ENCODE measurements at regions not wholly inside any gene's neighbourhood (a gene's known extent, or its start where the extent isn't known, plus 50 kb on each side); places are given as distances from the start of the nearest gene placed in this dataset.
A peak's percentile ranks its signal among the peaks of the same experiment; 100 is the strongest.

GRCh38 chrX:100120956-100121355 lies 289.1 kb downstream of the PCDH19 start:
- Histone ChIP-seq H3K14ac (ENCODE audit: low read length in 2 of 2) (no peak overlapping the region), H2BK12ac (ENCODE audit: low read length in 2 of 2) (no peak overlapping the region), H3K27ac (ENCODE audit: low read length, poor library complexity, severe bottlenecking) (no peak overlapping the region), H2BK5ac (ENCODE audit: low read depth, low read length, poor library complexity, severe bottlenecking) (no peak overlapping the region), H3K9ac (ENCODE audit: low read length) (no peak overlapping the region), H4K8ac (ENCODE audit: low read length) (no peak overlapping the region), H3K36me3 (ENCODE audit: control insufficient read depth in 1 of 2, insufficient read depth in 2 of 2, low read depth in 1 of 2, low read length in 2 of 2) (no peaks in the 10 kb centered on the region), H3K4me3 (ENCODE audit: insufficient read depth in 1 of 2, low read depth in 1 of 2, low read length in 2 of 2) (no peak overlapping the region), H3K4me2 (ENCODE audit: low read length, poor library complexity, severe bottlenecking) (no peak overlapping the region), H3K4ac (ENCODE audit: low read depth in 1 of 2, low read length in 2 of 2) (no peak overlapping the region), H2AFZ (ENCODE audit: low read depth, low read length) (no peak overlapping the region), H3K18ac (ENCODE audit: low read depth in 1 of 2, low read length in 2 of 2) (no peak overlapping the region), H4K91ac (ENCODE audit: low read length) (no peak overlapping the region), H2BK120ac (ENCODE audit: low read depth, low read length) (no peak overlapping the region), H3K27me3 (ENCODE audit: control insufficient read depth in 1 of 2, insufficient read depth in 1 of 2, low read length in 2 of 2) (peaks cover 0 to 16% of the 10 kb centered on the region in 2 experiments), H3K79me1 (replicated peaks; ENCODE audit: low read length, poor library complexity, severe bottlenecking) (no peaks in the 10 kb centered on the region), H3K23ac (ENCODE audit: low read length in 2 of 2) (no peak overlapping the region), H2BK15ac (ENCODE audit: low read depth, poor library complexity, severe bottlenecking) (no peak overlapping the region), H3K9me3 (ENCODE audit: control insufficient read depth, low read length) (no peaks in the 10 kb centered on the region), H3K4me1 (ENCODE audit: control insufficient read depth, insufficient read depth, low read depth, low read length) (no peaks in the 10 kb centered on the region), H2AK5ac (ENCODE audit: low read length, severe bottlenecking) (no peak overlapping the region)
- DNase-seq, result no peak
- 17% methylated on average over 1 of the region's 1 CpG for whole genome bisulfite sequencing

- Histone ChIP-seq H3K14ac (ENCODE audit: low read length in 2 of 2) (no peak overlapping the region), H3K9ac (ENCODE audit: low read length) (no peak overlapping the region), H3K36me3 (ENCODE audit: control insufficient read depth in 1 of 2, insufficient read depth in 2 of 2, low read depth in 1 of 2, low read length in 2 of 2) (no peaks in the 10 kb centered on the region), H3K4me1 (ENCODE audit: control insufficient read depth, insufficient read depth, low read depth, low read length) (no peaks in the 10 kb centered on the region), H2AK5ac (ENCODE audit: low read length, severe bottlenecking) (no peak overlapping the region), H3K23ac (ENCODE audit: low read length in 2 of 2) (no peak overlapping the region), H2BK12ac (ENCODE audit: low read length in 2 of 2) (no peak overlapping the region), H4K8ac (ENCODE audit: low read length) (no peak overlapping the region), H2BK5ac (ENCODE audit: low read depth, low read length, poor library complexity, severe bottlenecking) (no peak overlapping the region), H3K9me3 (ENCODE audit: control insufficient read depth, low read length) (peaks cover 9% of the 10 kb centered on the region), H3K4me3 (ENCODE audit: insufficient read depth in 1 of 2, low read depth in 1 of 2, low read length in 2 of 2) (no peak overlapping the region), H2AFZ (ENCODE audit: low read depth, low read length) (no peak overlapping the region), H3K27ac (ENCODE audit: low read length, poor library complexity, severe bottlenecking) (no peak overlapping the region), H4K91ac (ENCODE audit: low read length) (no peak overlapping the region), H3K18ac (ENCODE audit: low read depth in 1 of 2, low read length in 2 of 2) (no peak overlapping the region), H3K4ac (ENCODE audit: low read depth in 1 of 2, low read length in 2 of 2) (no peak overlapping the region), H2BK120ac (ENCODE audit: low read depth, low read length) (no peak overlapping the region), H2BK15ac (ENCODE audit: low read depth, poor library complexity, severe bottlenecking) (no peak overlapping the region), H3K27me3 (ENCODE audit: control insufficient read depth in 1 of 2, insufficient read depth in 1 of 2, low read length in 2 of 2) (peaks cover 0 to 9% of the 10 kb centered on the region in 2 experiments), H3K79me1 (replicated peaks; ENCODE audit: low read length, poor library complexity, severe bottlenecking) (no peaks in the 10 kb centered on the region), H3K4me2 (ENCODE audit: low read length, poor library complexity, severe bottlenecking) (no peak overlapping the region)
- WGBS, result 87% methylated on average over 5 of the region's 7 CpGs
- no peak for DNase-seq
Observed at GRCh38 chrX:100098660-100099375, 311.3 kb downstream of the PCDH19 start.

- H3K4me1 ChIP-seq (ENCODE audit: control insufficient read depth, insufficient read depth, low read depth, low read length), result no peaks in the 10 kb centered on the region
- H3K14ac ChIP-seq (ENCODE audit: low read length in 2 of 2), result no peak overlapping the region
- no peak overlapping the region for H3K27ac ChIP-seq (ENCODE audit: low read length, poor library complexity, severe bottlenecking)
- no peak overlapping the region for H3K4me2 ChIP-seq (ENCODE audit: low read length, poor library complexity, severe bottlenecking)
- H4K91ac ChIP-seq (ENCODE audit: low read length), result no peak overlapping the region
- H3K9ac ChIP-seq (ENCODE audit: low read length), result no peak overlapping the region
- H3K9me3 ChIP-seq (ENCODE audit: control insufficient read depth, low read length), result peaks cover 23% of the 10 kb centered on the region
- no peak overlapping the region for H3K4me3 ChIP-seq (ENCODE audit: insufficient read depth in 1 of 2, low read depth in 1 of 2, low read length in 2 of 2)
- H2BK5ac ChIP-seq (ENCODE audit: low read depth, low read length, poor library complexity, severe bottlenecking), result no peak overlapping the region
- H3K79me1 ChIP-seq (replicated peaks; ENCODE audit: low read length, poor library complexity, severe bottlenecking), result no peaks in the 10 kb centered on the region
- WGBS, result 11% methylated on average over 3 of the region's 3 CpGs
- no peak overlapping the region for H3K18ac ChIP-seq (ENCODE audit: low read depth in 1 of 2, low read length in 2 of 2)
- H2BK15ac ChIP-seq (ENCODE audit: low read depth, poor library complexity, severe bottlenecking), result no peak overlapping the region
- no peak overlapping the region for H2BK12ac ChIP-seq (ENCODE audit: low read length in 2 of 2)
- no peak overlapping the region for H2AK5ac ChIP-seq (ENCODE audit: low read length, severe bottlenecking)
- H4K8ac ChIP-seq (ENCODE audit: low read length), result no peak overlapping the region
- no peak overlapping the region for H3K4ac ChIP-seq (ENCODE audit: low read depth in 1 of 2, low read length in 2 of 2)
- H2AFZ ChIP-seq (ENCODE audit: low read depth, low read length), result no peak overlapping the region
- no peak overlapping the region for H3K23ac ChIP-seq (ENCODE audit: low read length in 2 of 2)
- H2BK120ac ChIP-seq (ENCODE audit: low read depth, low read length), result no peak overlapping the region
- H3K36me3 ChIP-seq (ENCODE audit: control insufficient read depth in 1 of 2, insufficient read depth in 2 of 2, low read depth in 1 of 2, low read length in 2 of 2), result no peaks in the 10 kb centered on the region
- DNase-seq, result peak; percentile 0
- H3K27me3 ChIP-seq (ENCODE audit: control insufficient read depth in 1 of 2, insufficient read depth in 1 of 2, low read length in 2 of 2), result peaks cover 0 to 26% of the 10 kb centered on the region in 2 experiments
Observed at GRCh38 chrX:100090931-100091330, 319.1 kb downstream of the PCDH19 start.

GRCh38 chrX:100089724-100090123 lies 320.3 kb downstream of the PCDH19 start:
- Histone ChIP-seq H3K4me2 (ENCODE audit: low read length, poor library complexity, severe bottlenecking) (no peak overlapping the region), H2BK15ac (ENCODE audit: low read depth, poor library complexity, severe bottlenecking) (no peak overlapping the region), H4K8ac (ENCODE audit: low read length) (no peak overlapping the region), H3K18ac (ENCODE audit: low read depth in 1 of 2, low read length in 2 of 2) (no peak overlapping the region), H3K9me3 (ENCODE audit: control insufficient read depth, low read length) (peaks cover 23% of the 10 kb centered on the region), H3K4me1 (ENCODE audit: control insufficient read depth, insufficient read depth, low read depth, low read length) (no peaks in the 10 kb centered on the region), H3K27ac (ENCODE audit: low read length, poor library complexity, severe bottlenecking) (no peak overlapping the region), H3K4me3 (ENCODE audit: insufficient read depth in 1 of 2, low read depth in 1 of 2, low read length in 2 of 2) (no peak overlapping the region), H3K27me3 (ENCODE audit: control insufficient read depth in 1 of 2, insufficient read depth in 1 of 2, low read length in 2 of 2) (peaks cover 0 to 22% of the 10 kb centered on the region in 2 experiments), H2AFZ (ENCODE audit: low read depth, low read length) (no peak overlapping the region), H2BK5ac (ENCODE audit: low read depth, low read length, poor library complexity, severe bottlenecking) (no peak overlapping the region), H3K23ac (ENCODE audit: low read length in 2 of 2) (no peak overlapping the region), H3K36me3 (ENCODE audit: control insufficient read depth in 1 of 2, insufficient read depth in 2 of 2, low read depth in 1 of 2, low read length in 2 of 2) (no peaks in the 10 kb centered on the region), H4K91ac (ENCODE audit: low read length) (no peak overlapping the region), H2BK12ac (ENCODE audit: low read length in 2 of 2) (no peak overlapping the region), H3K14ac (ENCODE audit: low read length in 2 of 2) (no peak overlapping the region), H3K79me1 (replicated peaks; ENCODE audit: low read length, poor library complexity, severe bottlenecking) (no peaks in the 10 kb centered on the region), H3K4ac (ENCODE audit: low read depth in 1 of 2, low read length in 2 of 2) (no peak overlapping the region), H2BK120ac (ENCODE audit: low read depth, low read length) (no peak overlapping the region), H3K9ac (ENCODE audit: low read length) (no peak overlapping the region), H2AK5ac (ENCODE audit: low read length, severe bottlenecking) (no peak overlapping the region)
- WGBS, result 90% methylated on average over 2 of the region's 3 CpGs
- no peak for DNase-seq

Data from mesenchymal stem cell (in vitro differentiated cells and primary cell).